ENCODE measurements at regions not wholly inside any gene's neighbourhood (a gene's known extent, or its start where the extent isn't known, plus 50 kb on each side); places are given as distances from the start of the nearest gene placed in this dataset.

- Histone ChIP-seq H3K9me3 (no peaks in the 10 kb centered on the region), H3K27ac (no peak overlapping the region), H3K36me3 (replicated peaks in 1 of 2; ENCODE audit: insufficient read depth in 1 of 2, low read depth in 2 of 2) (no peaks in the 10 kb centered on the region), H3K4me3 (no peak overlapping the region), H3K27me3 (no peaks in the 10 kb centered on the region), H3K4me1 (no peaks in the 10 kb centered on the region)
- no peak for ATAC-seq
- no peak for DNase-seq
- WGBS, 2 donors: 93 to 100% methylated on average over 5 to 34 of the region's 37 CpGs
- intact Hi-C loops (cut with DNase I): no loop called here
- TF ChIP-seq POLR2A (IDR thresholded peaks at IDR 0.05): no peak
- TF ChIP-seq, protein P1, sequence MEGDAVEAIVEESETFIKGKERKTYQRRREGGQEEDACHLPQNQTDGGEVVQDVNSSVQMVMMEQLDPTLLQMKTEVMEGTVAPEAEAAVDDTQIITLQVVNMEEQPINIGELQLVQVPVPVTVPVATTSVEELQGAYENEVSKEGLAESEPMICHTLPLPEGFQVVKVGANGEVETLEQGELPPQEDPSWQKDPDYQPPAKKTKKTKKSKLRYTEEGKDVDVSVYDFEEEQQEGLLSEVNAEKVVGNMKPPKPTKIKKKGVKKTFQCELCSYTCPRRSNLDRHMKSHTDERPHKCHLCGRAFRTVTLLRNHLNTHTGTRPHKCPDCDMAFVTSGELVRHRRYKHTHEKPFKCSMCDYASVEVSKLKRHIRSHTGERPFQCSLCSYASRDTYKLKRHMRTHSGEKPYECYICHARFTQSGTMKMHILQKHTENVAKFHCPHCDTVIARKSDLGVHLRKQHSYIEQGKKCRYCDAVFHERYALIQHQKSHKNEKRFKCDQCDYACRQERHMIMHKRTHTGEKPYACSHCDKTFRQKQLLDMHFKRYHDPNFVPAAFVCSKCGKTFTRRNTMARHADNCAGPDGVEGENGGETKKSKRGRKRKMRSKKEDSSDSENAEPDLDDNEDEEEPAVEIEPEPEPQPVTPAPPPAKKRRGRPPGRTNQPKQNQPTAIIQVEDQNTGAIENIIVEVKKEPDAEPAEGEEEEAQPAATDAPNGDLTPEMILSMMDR (IDR thresholded peaks at IDR 0.05): no peak
Observed at GRCh38 chr13:58858870-58859371, 1227.4 kb downstream of the PCDH17 start.

DNA sequence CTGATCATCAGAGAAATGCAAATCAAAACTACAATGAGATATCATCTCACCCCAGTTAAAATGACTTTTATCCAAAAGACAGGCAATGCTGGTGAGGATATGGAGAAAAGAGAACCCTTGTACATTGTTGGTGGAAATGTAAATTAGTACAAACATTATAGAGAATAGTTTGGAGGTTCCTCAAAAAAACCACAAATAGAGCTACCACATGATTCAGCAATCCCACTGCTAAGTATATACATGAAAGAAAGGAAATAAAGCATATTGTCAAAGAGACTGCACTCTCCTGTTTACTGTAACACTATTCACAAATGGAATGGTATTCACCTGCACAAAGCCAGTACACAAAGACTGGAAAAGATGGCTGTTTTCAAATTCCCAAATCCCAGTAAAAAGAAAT lies 1233.7 kb downstream of the PCDH17 start:
- no peaks in the 10 kb centered on the region for H3K9me3 ChIP-seq
- H3K4me1 ChIP-seq: no peaks in the 10 kb centered on the region
- DNase-seq: no peak
- H3K4me3 ChIP-seq: no peak overlapping the region
- H3K36me3 ChIP-seq (replicated peaks in 1 of 2; ENCODE audit: insufficient read depth in 1 of 2, low read depth in 2 of 2): no peaks in the 10 kb centered on the region
- no peak overlapping the region for H3K27ac ChIP-seq
- ATAC-seq: no peak
- TF ChIP-seq POLR2A (IDR thresholded peaks at IDR 0.05): no peak
- TF ChIP-seq, protein P1 (IDR thresholded peaks at IDR 0.05): no peak
- no peaks in the 10 kb centered on the region for H3K27me3 ChIP-seq
- intact Hi-C loops (cut with DNase I): no loop called here

- DNase-seq (no peak), ATAC-seq (no peak)
- 81 to 88% methylated on average over 1 of the region's 1 CpG for WGBS, 2 donors
- Histone ChIP-seq H3K4me3 (no peak overlapping the region), H3K4me1 (no peaks in the 10 kb centered on the region), H3K27me3 (no peaks in the 10 kb centered on the region), H3K27ac (no peak overlapping the region), H3K36me3 (replicated peaks in 1 of 2; ENCODE audit: insufficient read depth in 1 of 2, low read depth in 2 of 2) (no peaks in the 10 kb centered on the region), H3K9me3 (no peaks in the 10 kb centered on the region)
- intact Hi-C loops (cut with DNase I): no loop called here
- no peak for TF ChIP-seq POLR2A (IDR thresholded peaks at IDR 0.05)
- TF ChIP-seq, protein P1 (IDR thresholded peaks at IDR 0.05): no peak
Observed at GRCh38 chr13:58869566-58869965, 1238.0 kb downstream of the PCDH17 start.

- ATAC-seq: no peak
Observed at GRCh38 chr13:58876473-58876872, 1244.9 kb downstream of the PCDH17 start.

DNA sequence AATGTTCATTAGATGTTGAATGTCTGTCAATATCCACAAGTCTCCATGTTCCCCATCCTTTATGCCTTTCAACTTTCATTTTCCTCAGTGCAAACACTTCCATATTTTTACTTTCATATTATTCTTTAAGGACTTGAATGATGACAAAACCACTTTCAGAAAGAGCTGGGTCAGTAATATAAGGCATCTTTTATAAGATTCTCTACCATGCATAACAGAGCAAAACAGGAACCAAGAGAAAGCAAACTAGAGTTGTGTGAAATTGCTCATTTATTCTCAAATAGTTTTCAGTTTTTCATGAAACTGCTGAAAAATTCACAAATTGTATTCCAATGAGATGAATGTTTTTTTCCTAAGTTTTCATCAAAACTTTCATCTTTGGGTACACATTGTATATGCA lies 1247.6 kb downstream of the PCDH17 start:
- TF ChIP-seq, protein P1 (IDR thresholded peaks at IDR 0.05): no peak
- TF ChIP-seq POLR2A (IDR thresholded peaks at IDR 0.05): no peak
- Histone ChIP-seq H3K4me3 (no peak overlapping the region), H3K4me1 (no peaks in the 10 kb centered on the region), H3K27ac (no peak overlapping the region), H3K36me3 (replicated peaks in 1 of 2; ENCODE audit: insufficient read depth in 1 of 2, low read depth in 2 of 2) (no peaks in the 10 kb centered on the region), H3K27me3 (no peaks in the 10 kb centered on the region), H3K9me3 (no peaks in the 10 kb centered on the region)
- intact Hi-C loops (cut with DNase I): no loop called here
- no peak for ATAC-seq
- DNase-seq: no peak

More at GRCh38 chr13:58876473-58876872, 1244.9 kb downstream of the PCDH17 start:
- no peak for TF ChIP-seq POLR2A (IDR thresholded peaks at IDR 0.05)
- TF ChIP-seq, protein P1 (IDR thresholded peaks at IDR 0.05): no peak
- Histone ChIP-seq H3K27ac (no peak overlapping the region), H3K9me3 (no peaks in the 10 kb centered on the region), H3K27me3 (no peaks in the 10 kb centered on the region), H3K36me3 (replicated peaks in 1 of 2; ENCODE audit: insufficient read depth in 1 of 2, low read depth in 2 of 2) (no peaks in the 10 kb centered on the region), H3K4me3 (no peak overlapping the region), H3K4me1 (no peaks in the 10 kb centered on the region)
- intact Hi-C loops (cut with DNase I): no loop called here
- DNase-seq: no peak
- 67 to 87% methylated on average over 1 of the region's 1 CpG for WGBS, 2 donors
